PC-9 (cell line): ENCODE measurements at regions not wholly inside any gene's neighbourhood (a gene's known extent, or its start where the extent isn't known, plus 50 kb on each side); places are given as distances from the start of the nearest gene placed in this dataset.

Source experiments
- CTCF ChIP-seq: fragments of 200-600 bp; sonication (generic); conservative IDR thresholded peaks from 2 replicates; pipeline ENCODE4 v1.6.1; 2017; ENCODE audit warnings: mixed run types, antibody characterized with exemption, mild to moderate bottlenecking, moderate library complexity
- EZH2 ChIP-seq: fragments of 200-600 bp; sonication (generic); IDR thresholded peaks from 2 replicates; pipeline ENCODE4 v1.8.0; 2017; ENCODE audit warnings: antibody characterized with exemption, low read depth

DNA sequence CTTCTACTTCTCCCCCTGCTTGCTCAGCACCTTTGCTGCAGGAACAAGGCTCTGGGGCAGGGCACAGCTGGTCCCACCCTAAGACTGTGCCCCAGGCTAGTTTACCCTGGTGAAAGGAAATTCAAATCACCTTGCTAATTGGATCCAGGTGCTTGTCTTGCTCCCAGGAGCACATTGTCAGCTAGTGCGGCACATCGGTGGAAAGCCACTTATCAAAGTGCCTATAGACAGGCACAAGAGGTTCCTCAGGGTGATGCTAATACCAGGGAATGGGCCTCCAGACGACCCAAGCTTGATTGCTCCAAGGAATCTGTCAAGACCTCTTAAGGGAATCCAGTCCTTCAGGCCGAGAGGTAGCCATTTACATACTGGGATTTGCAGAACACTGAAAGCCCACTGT, 64.5 kb upstream of the PRPS1 start:
- no peak for TF ChIP-seq CTCF
- TF ChIP-seq EZH2, result no peak
